LNCaP clone FGC (cell line): ENCODE measurements at regions not wholly inside any gene's neighbourhood (a gene's known extent, or its start where the extent isn't known, plus 50 kb on each side); places are given as distances from the start of the nearest gene placed in this dataset.

Experiments used
- DNase-seq: peaks from one replicate; pipeline ENCODE4 v3.0.0-alpha.2; 2011; ENCODE audit warnings: low read depth
- H3K4me3 ChIP-seq: 2 replicates; pipeline ENCODE4 v1.5.1; 2011; ENCODE audit warnings: mild to moderate bottlenecking, low read depth, low read length, control low read depth
- CTCF ChIP-seq: IDR thresholded peaks from 2 replicates; pipeline ENCODE4 v1.5.1; 2012; ENCODE audit warnings: mild to moderate bottlenecking; ENCODE audit not compliant: control insufficient read depth, insufficient read depth; ENCODE audit errors: extremely low read depth

- no peak for TF ChIP-seq CTCF
- no peak overlapping the region for H3K4me3 ChIP-seq
- peak; percentile 62 for DNase-seq
Observed at GRCh38 chr1:239536165-239536849, 149.9 kb downstream of the CHRM3 start.

GRCh38 chr1:239537795-239538194 lies 151.4 kb downstream of the CHRM3 start:
- DNase-seq = no peak
- H3K4me3 ChIP-seq = no peak overlapping the region
- no peak for TF ChIP-seq CTCF

- no peak for TF ChIP-seq CTCF
- DNase-seq = peak; percentile 45
Observed at GRCh38 chr1:239538239-239538988, 152.0 kb downstream of the CHRM3 start.

GRCh38 chr1:239539051-239539450 lies 152.7 kb downstream of the CHRM3 start:
- DNase-seq = no peak
- no peak for TF ChIP-seq CTCF
- no peak overlapping the region for H3K4me3 ChIP-seq

More at GRCh38 chr1:239538239-239538988, 152.0 kb downstream of the CHRM3 start:
- H3K4me3 ChIP-seq = no peak overlapping the region

GRCh38 chr1:239539812-239540211 lies 153.4 kb downstream of the CHRM3 start:
- DNase-seq = no peak
- TF ChIP-seq CTCF = no peak
- no peak overlapping the region for H3K4me3 ChIP-seq

GRCh38 chr1:239543873-239544272 lies 157.5 kb downstream of the CHRM3 start:
- DNase-seq = no peak
- no peak overlapping the region for H3K4me3 ChIP-seq
- no peak for TF ChIP-seq CTCF
